T-cell (primary cell): ENCODE measurements at regions not wholly inside any gene's neighbourhood (a gene's known extent, or its start where the extent isn't known, plus 50 kb on each side); places are given as distances from the start of the nearest gene placed in this dataset.

Source experiments
- ATAC-seq, 4 experiments: fragments of 200-7000 bp in 3 of 4; fragments of 150-1000 bp in 1 of 4; cut with Tn5 transposase; replicated peaks in 1 of 4; 1 replicate in 3 of 4; 2 replicates in 1 of 4; pipeline ENCODE4 v1.10.0; 2021; ENCODE audit warnings: moderate library complexity in 3 of 4, mild to moderate bottlenecking in 2 of 4, moderate number of reproducible peaks in 1 of 4
- CTCF ChIA-PET, 2 donors: fragments of 300-600 bp; sonication (Branson Sonifier 250); formaldehyde crosslinking; loops; one replicate each; lab custom pipeline; 2022; ENCODE audit warnings: antibody characterized with exemption in 2 of 2; lab: Charles Lee
- POLR2A ChIA-PET, 2 donors: fragments of 300-600 bp; sonication (Branson Sonifier 250); formaldehyde crosslinking; loops; one replicate each; lab custom pipeline; 2022; ENCODE audit warnings: antibody characterized with exemption in 2 of 2; lab: Charles Lee
- DNase-seq, 35 experiments: peaks; one replicate each; pipeline versions ENCODE4 v3.0.0 to v3.0.0-alpha.2; 2013 to 2023
- H3K27ac ChIP-seq: one replicate; pipeline ENCODE4 v1.5.1; 2013; ENCODE audit warnings: low read length
- H3K27me3 ChIP-seq, 2 experiments: replicated peaks in 1 of 2; 1 replicate in 1 of 2; 2 replicates in 1 of 2; pipeline versions ENCODE4 v1.6.1 to v1.7.0; 2013; ENCODE audit warnings: low read length in 1 of 2, mixed read lengths in 1 of 2; ENCODE audit not compliant: control insufficient read depth in 2 of 2, insufficient read depth in 2 of 2; ENCODE audit errors: extremely low read depth in 1 of 2
- H3K36me3 ChIP-seq, 2 donors: 1 replicate in 1 of 2; 2 replicates in 1 of 2; pipeline versions ENCODE4 v1.6.1 to v1.7.0; 2013; ENCODE audit warnings: low read length in 1 of 2; ENCODE audit not compliant: control insufficient read depth in 2 of 2, insufficient read depth in 1 of 2; ENCODE audit errors: extremely low read depth in 1 of 2
- H3K4me1 ChIP-seq, 2 experiments: 1 replicate in 1 of 2; 2 replicates in 1 of 2; pipeline versions ENCODE4 v1.6.1 to v1.7.0; 2013; ENCODE audit warnings: low read length in 2 of 2, mixed read lengths in 1 of 2; ENCODE audit not compliant: insufficient read depth in 2 of 2, control insufficient read depth in 1 of 2; ENCODE audit errors: extremely low read depth in 1 of 2
- H3K4me3 ChIP-seq, 2 donors: 1 replicate in 1 of 2; 2 replicates in 1 of 2; pipeline versions ENCODE4 v1.5.1 to v1.7.0; 2013; ENCODE audit warnings: mild to moderate bottlenecking in 2 of 2, low read length in 1 of 2, moderate library complexity in 1 of 2; ENCODE audit not compliant: control insufficient read depth in 1 of 2; ENCODE audit errors: extremely low read depth in 1 of 2
- H3K9me3 ChIP-seq: 2 replicates; pipeline ENCODE4 v1.7.0; 2013
- H3K27ac Mint-ChIP-seq, 2 donors: one replicate each; pipeline ENCODE4 v1.8.0; 2020 to 2021; ENCODE audit warnings: mild to moderate bottlenecking in 2 of 2, mixed read lengths in 2 of 2
- H3K27me3 Mint-ChIP-seq, 2 donors: one replicate each; pipeline ENCODE4 v1.8.0; 2021 to 2022; ENCODE audit warnings: mixed read lengths in 2 of 2
- H3K36me3 Mint-ChIP-seq: one replicate; pipeline ENCODE4 v1.8.0; 2021; ENCODE audit warnings: mixed read lengths
- H3K4me1 Mint-ChIP-seq, 3 donors: one replicate each; pipeline ENCODE4 v1.8.0; 2020 to 2022; ENCODE audit warnings: mixed read lengths in 3 of 3, mild to moderate bottlenecking in 1 of 3
- H3K4me3 Mint-ChIP-seq, 3 donors: one replicate each; pipeline ENCODE4 v1.8.0; 2020 to 2022; ENCODE audit warnings: mild to moderate bottlenecking in 3 of 3, mixed read lengths in 3 of 3, moderate library complexity in 3 of 3
- H3K9me3 Mint-ChIP-seq, 3 donors: one replicate each; pipeline ENCODE4 v1.8.0; 2020 to 2022; ENCODE audit warnings: mixed read lengths in 3 of 3
- WGBS: methylation state at CpG from one replicate; pipeline ENCODE4 v1.1.5; 2013; ENCODE audit warnings: missing lambda C conversion rate; ENCODE audit not compliant: insufficient coverage; 5-methylcytosine and 5-hydroxymethylcytosine counted together

DNA sequence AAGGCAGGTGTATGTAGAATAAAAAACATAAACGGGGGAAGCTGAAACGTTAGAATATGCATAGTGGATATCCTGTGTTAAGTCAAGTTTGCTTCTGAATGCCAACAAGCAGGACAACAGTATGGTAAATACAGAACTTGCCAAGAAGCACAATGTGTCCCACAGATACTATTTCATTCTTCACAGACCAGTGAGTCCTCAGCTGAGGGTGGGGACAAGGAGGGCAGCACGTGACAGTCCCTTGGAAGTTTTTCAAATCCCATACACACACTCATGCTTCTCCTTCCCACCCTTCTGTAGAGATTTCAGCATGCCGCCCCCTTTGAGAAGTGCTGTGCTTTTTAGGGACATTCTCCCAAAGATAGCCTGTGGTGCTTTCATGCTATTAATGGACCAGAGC, 268.5 kb upstream of the ECI2 start:
- no peak for ATAC-seq
- H3K4me1 ChIP-seq = no peaks in the 10 kb centered on the region
- H3K27me3 ChIP-seq = peaks cover 0 to 15% of the 10 kb centered on the region in 2 experiments
- ChIA-PET CTCF (no interaction called here), POLR2A (no interaction called here)
- no peak overlapping the region for H3K4me3 Mint-ChIP-seq
- H3K36me3 Mint-ChIP-seq = no peaks in the 10 kb centered on the region
- no peak overlapping the region for H3K27ac Mint-ChIP-seq
- H3K36me3 ChIP-seq = no peaks in the 10 kb centered on the region
- no peak overlapping the region for H3K27ac ChIP-seq
- H3K4me3 ChIP-seq = no peak overlapping the region
- no CpG with 5 or more reads among the region's 4 CpGs for WGBS
- H3K9me3 ChIP-seq = no peaks in the 10 kb centered on the region
- peaks cover 7 to 17% (median 7%) of the 10 kb centered on the region in 3 donors for H3K9me3 Mint-ChIP-seq
- peaks cover 6 to 36% of the 10 kb centered on the region in 2 donors for H3K27me3 Mint-ChIP-seq
- DNase-seq = no peak
- no peaks in the 10 kb centered on the region for H3K4me1 Mint-ChIP-seq

GRCh38 chr6:4403023-4403752, 267.8 kb upstream of the ECI2 start:
- no peak overlapping the region for H3K27ac Mint-ChIP-seq
- Histone ChIP-seq H3K9me3 (no peaks in the 10 kb centered on the region), H3K36me3 (no peaks in the 10 kb centered on the region), H3K4me3 (no peak overlapping the region), H3K27me3 (peaks cover 0 to 15% of the 10 kb centered on the region in 2 experiments), H3K27ac (no peak overlapping the region), H3K4me1 (no peaks in the 10 kb centered on the region)
- ChIA-PET CTCF (no interaction called here), POLR2A (no interaction called here)
- peaks cover 6 to 36% of the 10 kb centered on the region in 2 donors for H3K27me3 Mint-ChIP-seq
- peaks cover under 1 to 11% (median under 1%) of the 10 kb centered on the region in 3 donors for H3K9me3 Mint-ChIP-seq
- 94% methylated on average over 11 of the region's 12 CpGs for WGBS
- H3K4me1 Mint-ChIP-seq = no peaks in the 10 kb centered on the region
- H3K36me3 Mint-ChIP-seq = no peaks in the 10 kb centered on the region
- DNase-seq = no peak
- H3K4me3 Mint-ChIP-seq = no peak overlapping the region
- no peak for ATAC-seq

DNA sequence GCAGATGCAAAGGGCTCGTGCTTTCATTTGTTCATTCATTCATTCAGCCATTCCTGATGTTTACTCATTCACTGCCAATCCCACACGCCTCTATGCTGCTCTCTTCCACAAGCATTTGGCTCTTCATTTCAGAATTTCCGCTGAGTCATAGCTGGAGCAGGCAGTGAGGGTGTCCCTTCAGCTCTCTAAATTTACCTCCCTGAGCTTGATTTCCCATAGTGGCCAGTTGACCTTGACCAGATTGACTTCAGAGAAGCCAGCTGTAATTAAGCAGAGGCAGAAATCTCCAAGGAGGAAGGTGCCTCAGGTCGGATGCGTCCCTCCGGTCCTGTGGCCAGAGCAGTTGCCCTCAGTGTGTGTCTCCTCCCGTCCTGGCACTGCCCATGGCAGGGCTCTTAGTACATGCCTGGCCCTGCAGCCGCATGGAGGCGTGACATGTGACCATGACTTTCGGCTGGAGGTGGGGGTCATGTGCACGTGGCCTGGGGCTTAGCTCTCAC, 267.2 kb upstream of the ECI2 start:
- Mint-ChIP-seq H3K36me3 (no peaks in the 10 kb centered on the region), H3K27me3 (peaks cover 6 to 32% of the 10 kb centered on the region in 2 donors), H3K4me3 (no peak overlapping the region), H3K4me1 (no peaks in the 10 kb centered on the region), H3K9me3 (peaks cover 0 to 10% (median 0%) of the 10 kb centered on the region in 3 donors), H3K27ac (no peak overlapping the region)
- ChIA-PET POLR2A (no interaction called here), CTCF (no interaction called here)
- no peak for DNase-seq
- H3K27me3 ChIP-seq = peaks cover 0 to 15% of the 10 kb centered on the region in 2 experiments
- H3K4me3 ChIP-seq = no peak overlapping the region
- 57% methylated on average over 7 of the region's 11 CpGs for WGBS
- no peaks in the 10 kb centered on the region for H3K4me1 ChIP-seq
- no peak for ATAC-seq
- H3K27ac ChIP-seq = no peak overlapping the region
- H3K36me3 ChIP-seq = no peaks in the 10 kb centered on the region
- no peaks in the 10 kb centered on the region for H3K9me3 ChIP-seq

GRCh38 chr6:4401408-4402368, 266.3 kb upstream of the ECI2 start:
- H3K9me3 ChIP-seq = no peaks in the 10 kb centered on the region
- DNase-seq = no peak
- CTCF ChIA-PET = no interaction called here
- H3K4me1 ChIP-seq = no peaks in the 10 kb centered on the region
- no peaks in the 10 kb centered on the region for H3K4me1 Mint-ChIP-seq
- no peak overlapping the region for H3K4me3 Mint-ChIP-seq
- H3K27me3 ChIP-seq = peaks cover 0 to 15% of the 10 kb centered on the region in 2 experiments
- no peak overlapping the region for H3K4me3 ChIP-seq
- no peak overlapping the region for H3K27ac ChIP-seq
- WGBS = 85% methylated on average over 12 of the region's 19 CpGs
- no peaks in the 10 kb centered on the region for H3K36me3 ChIP-seq
- H3K36me3 Mint-ChIP-seq = no peaks in the 10 kb centered on the region
- ATAC-seq = no peak
- POLR2A ChIA-PET = no interaction called here
- peaks cover 0 to 5% (median 0%) of the 10 kb centered on the region in 3 donors for H3K9me3 Mint-ChIP-seq
- H3K27ac Mint-ChIP-seq = no peak overlapping the region
- H3K27me3 Mint-ChIP-seq = peaks cover 6 to 26% of the 10 kb centered on the region in 2 donors

DNA sequence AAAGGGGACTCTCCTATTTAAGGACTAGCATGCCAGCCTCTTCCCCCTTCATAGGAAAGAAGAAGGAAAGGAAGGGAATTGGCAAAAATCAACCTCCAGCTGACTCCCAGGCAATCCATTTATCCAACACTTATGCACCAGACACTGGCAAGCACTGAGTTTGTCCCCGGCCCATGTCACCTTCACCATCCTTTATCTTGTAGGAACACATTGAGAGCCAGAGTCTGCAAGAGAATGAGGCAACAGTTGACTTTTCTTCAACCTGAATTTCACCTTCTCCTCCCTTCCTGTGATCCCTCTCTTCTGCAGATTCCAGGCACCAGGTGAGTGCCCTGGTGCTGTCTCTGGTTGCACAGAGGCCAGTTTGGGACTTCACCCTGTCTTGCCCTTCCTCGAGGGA, 264.3 kb upstream of the ECI2 start:
- Histone ChIP-seq H3K27ac (no peak overlapping the region), H3K27me3 (peaks cover 0 to 8% of the 10 kb centered on the region in 2 experiments), H3K36me3 (no peaks in the 10 kb centered on the region), H3K4me1 (no peaks in the 10 kb centered on the region), H3K4me3 (no peak overlapping the region), H3K9me3 (no peaks in the 10 kb centered on the region)
- H3K27ac Mint-ChIP-seq = no peak overlapping the region
- ChIA-PET POLR2A (no interaction called here), CTCF (no interaction called here)
- DNase-seq (no peak), ATAC-seq (no peak)
- no peaks in the 10 kb centered on the region for H3K36me3 Mint-ChIP-seq
- no peaks in the 10 kb centered on the region for H3K9me3 Mint-ChIP-seq
- H3K4me1 Mint-ChIP-seq = no peaks in the 10 kb centered on the region
- H3K27me3 Mint-ChIP-seq = peaks cover 11 to 35% of the 10 kb centered on the region in 2 donors
- 33% methylated on average over 2 of the region's 2 CpGs for WGBS
- no peak overlapping the region for H3K4me3 Mint-ChIP-seq

GRCh38 chr6:4398791-4399190, 263.4 kb upstream of the ECI2 start:
- no peak for DNase-seq
- Mint-ChIP-seq H3K27me3 (peaks cover 15 to 31% of the 10 kb centered on the region in 2 donors), H3K4me1 (no peaks in the 10 kb centered on the region), H3K4me3 (no peak overlapping the region), H3K9me3 (no peaks in the 10 kb centered on the region), H3K27ac (no peak overlapping the region), H3K36me3 (no peaks in the 10 kb centered on the region)
- Histone ChIP-seq H3K4me3 (no peak overlapping the region), H3K9me3 (no peaks in the 10 kb centered on the region), H3K4me1 (no peaks in the 10 kb centered on the region), H3K27me3 (peaks cover 0 to 8% of the 10 kb centered on the region in 2 experiments), H3K27ac (no peak overlapping the region), H3K36me3 (no peaks in the 10 kb centered on the region)
- WGBS = 87% methylated on average over 2 of the region's 3 CpGs
- ChIA-PET CTCF (no interaction called here), POLR2A (no interaction called here)
- no peak for ATAC-seq
